OCI-LY7 (cell line): ENCODE measurements at regions not wholly inside any gene's neighbourhood (a gene's known extent, or its start where the extent isn't known, plus 50 kb on each side); places are given as distances from the start of the nearest gene placed in this dataset.
A peak's percentile ranks its signal among the peaks of the same experiment; 100 is the strongest.

Experiments used
- BruUV-seq: library from RNA; stranded (reverse); fragments of 400-500 nt; replicated peaks from 2 replicates; lab custom pipeline; 2021; lab: Mats Ljungman, UMichigan
- CTCF ChIA-PET: fragments of 300-600 bp; sonication (Branson Sonifier 250); formaldehyde crosslinking; loops from one replicate; lab custom pipeline; 2022; ENCODE audit warnings: antibody characterized with exemption; ENCODE audit not compliant: unreplicated experiment; lab: Charles Lee
- POLR2A ChIA-PET: fragments of 300-600 bp; sonication (Branson Sonifier 250); formaldehyde crosslinking; loops from one replicate; lab custom pipeline; 2022; ENCODE audit warnings: antibody characterized with exemption; lab: Charles Lee
- DNase-seq: peaks from one replicate; pipeline ENCODE4 v3.0.0-alpha.2; 2015; ENCODE audit warnings: low spot score
- H2AFZ ChIP-seq: fragments of 200-600 bp; sonication (generic), shearing (Covaris generic); 2 replicates; pipeline ENCODE4 v1.6.1; 2014; ENCODE audit warnings: mild to moderate bottlenecking, antibody characterized with exemption, low read length, moderate library complexity
- H3K27ac ChIP-seq: fragments of 200-600 bp; sonication (generic); 2 replicates; pipeline ENCODE4 v1.5.1; 2014; ENCODE audit warnings: mixed run types, low read depth, mild to moderate bottlenecking, moderate library complexity, low read length, inconsistent platforms; ENCODE audit not compliant: poor library complexity, severe bottlenecking
- H3K36me3 ChIP-seq: fragments of 200-600 bp; sonication (generic); 2 replicates; pipeline ENCODE4 v1.6.1; 2014; ENCODE audit warnings: mild to moderate bottlenecking, antibody characterized with exemption, low read length, moderate library complexity, mixed read lengths; ENCODE audit not compliant: insufficient read depth
- H3K4me1 ChIP-seq: fragments of 200-600 bp; sonication (generic); 2 replicates; pipeline ENCODE4 v1.5.1; 2014; ENCODE audit warnings: mild to moderate bottlenecking, low read length; ENCODE audit not compliant: insufficient read depth, poor library complexity, severe bottlenecking
- H3K4me2 ChIP-seq: fragments of 200-600 bp; sonication (generic); 2 replicates; pipeline ENCODE4 v1.6.1; 2014; ENCODE audit warnings: mild to moderate bottlenecking, low read length
- H3K4me3 ChIP-seq: fragments of 200-600 bp; sonication (generic); 2 replicates; pipeline ENCODE4 v1.5.1; 2014; ENCODE audit warnings: mild to moderate bottlenecking, low read depth, low read length; ENCODE audit not compliant: poor library complexity, severe bottlenecking
- H3K79me2 ChIP-seq: fragments of 200-600 bp; sonication (generic); 2 replicates; pipeline ENCODE4 v1.6.1; 2016; ENCODE audit warnings: low read depth, mild to moderate bottlenecking, low read length, moderate library complexity, mixed read lengths; ENCODE audit not compliant: insufficient read depth
- H3K9me2 ChIP-seq: fragments of 200-600 bp; sonication (generic); 2 replicates; pipeline ENCODE4 v1.6.1; 2016; ENCODE audit warnings: mild to moderate bottlenecking, low read length, mixed read lengths; ENCODE audit not compliant: insufficient read depth
- H3K9me3 ChIP-seq: fragments of 200-600 bp; sonication (generic); 2 replicates; pipeline ENCODE4 v1.6.1; 2014; ENCODE audit warnings: mild to moderate bottlenecking, mixed run types, low read length, mixed read lengths
- H4K20me1 ChIP-seq: fragments of 200-600 bp; sonication (generic); 2 replicates; pipeline ENCODE4 v1.6.1; 2014; ENCODE audit warnings: mild to moderate bottlenecking, antibody characterized with exemption, low read length, moderate library complexity, mixed read lengths; ENCODE audit not compliant: insufficient read depth
- EZH2phosphoT487 ChIP-seq: fragments of 200-600 bp; sonication (generic); IDR thresholded peaks from 2 replicates; pipeline ENCODE4 v1.6.1; 2018; ENCODE audit warnings: low read depth, borderline replicate concordance, mild to moderate bottlenecking, mixed run types, antibody characterized with exemption, low read length, moderate library complexity, mixed read lengths
- intact Hi-C: fragments of 100-400 bp; cut with micrococcal nuclease; formaldehyde crosslinking; loops from one replicate; pipeline ENCODE4 v1.10.0; 2022; ENCODE audit not compliant: unreplicated experiment
- TF ChIP-seq, protein P1 (sequence below): fragments of 200-600 bp; sonication (generic); conservative IDR thresholded peaks from 2 replicates; pipeline ENCODE4 v1.5.1; 2014; ENCODE audit warnings: mild to moderate bottlenecking, antibody characterized with exemption, low read length, moderate library complexity, mixed read lengths

DNA sequence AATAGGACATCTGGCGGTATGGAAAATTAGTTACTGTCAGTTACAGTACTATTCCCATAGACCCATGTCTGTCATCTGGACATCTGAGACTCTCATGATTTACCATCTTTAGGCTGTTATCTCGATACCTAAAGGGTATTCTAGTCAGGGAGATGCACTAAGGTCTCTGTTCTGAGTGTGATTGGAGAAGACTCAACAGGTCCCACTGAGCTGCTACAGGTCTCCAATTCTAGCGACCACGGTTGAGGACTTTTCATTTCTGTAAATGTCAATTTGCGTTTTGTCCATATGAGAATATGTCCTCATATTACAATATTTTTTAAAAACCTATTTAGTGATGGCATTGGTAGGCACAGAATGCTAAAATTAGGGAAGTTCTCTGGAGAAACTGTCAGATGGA lies 1160.2 kb downstream of the TMEM121 start:
- CTCF ChIA-PET, result no interaction called here
- intact Hi-C loops, result no loop called here
- BruUV-seq, result no TSS peak

DNA sequence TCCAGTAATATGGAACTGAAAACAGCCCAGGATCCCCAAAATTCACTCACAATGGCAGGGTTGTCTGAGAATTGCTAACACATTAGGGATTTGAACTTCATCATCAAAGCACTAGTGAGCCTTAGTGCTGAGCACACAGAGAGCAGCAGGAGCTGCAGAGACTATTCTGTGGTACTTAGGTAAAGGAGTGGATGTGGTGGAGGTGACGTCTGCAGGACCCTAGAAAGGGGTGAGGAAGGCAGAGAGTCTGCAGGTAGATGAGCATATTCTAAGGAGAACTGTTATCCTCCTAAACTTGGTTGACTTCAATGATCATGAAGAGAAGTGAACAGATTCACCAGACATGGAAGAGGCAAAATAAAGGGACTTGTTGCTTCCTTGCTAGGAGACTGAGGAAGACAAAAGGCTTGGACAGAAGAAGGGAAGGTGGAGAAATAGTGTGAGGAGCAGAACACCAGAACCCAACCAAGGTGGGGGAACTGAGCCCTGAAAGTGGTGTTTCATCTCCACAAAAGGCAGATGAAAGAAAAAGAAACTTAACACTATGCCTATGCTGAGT lies 1164.0 kb downstream of the TMEM121 start:
- Histone ChIP-seq H3K9me3 (peaks cover 9% of the 10 kb centered on the region; the same call in 1 of the 2 replicates), H3K27ac (no peak overlapping the region), H3K4me1 (no peaks in the 10 kb centered on the region), H3K36me3 (no peaks in the 10 kb centered on the region; the same call in 1 of the 2 replicates), H3K79me2 (no peaks in the 10 kb centered on the region), H4K20me1 (no peaks in the 10 kb centered on the region), H3K9me2 (no peaks in the 10 kb centered on the region), H2AFZ (no peak overlapping the region), H3K4me2 (no peak overlapping the region), H3K4me3 (no peak overlapping the region)
- POLR2A ChIA-PET, result no interaction called here
- intact Hi-C loops, result no loop called here
- DNase-seq, result no peak
- CTCF ChIA-PET, result no interaction called here
- BruUV-seq, result no TSS peak
- TF ChIP-seq, protein P1, sequence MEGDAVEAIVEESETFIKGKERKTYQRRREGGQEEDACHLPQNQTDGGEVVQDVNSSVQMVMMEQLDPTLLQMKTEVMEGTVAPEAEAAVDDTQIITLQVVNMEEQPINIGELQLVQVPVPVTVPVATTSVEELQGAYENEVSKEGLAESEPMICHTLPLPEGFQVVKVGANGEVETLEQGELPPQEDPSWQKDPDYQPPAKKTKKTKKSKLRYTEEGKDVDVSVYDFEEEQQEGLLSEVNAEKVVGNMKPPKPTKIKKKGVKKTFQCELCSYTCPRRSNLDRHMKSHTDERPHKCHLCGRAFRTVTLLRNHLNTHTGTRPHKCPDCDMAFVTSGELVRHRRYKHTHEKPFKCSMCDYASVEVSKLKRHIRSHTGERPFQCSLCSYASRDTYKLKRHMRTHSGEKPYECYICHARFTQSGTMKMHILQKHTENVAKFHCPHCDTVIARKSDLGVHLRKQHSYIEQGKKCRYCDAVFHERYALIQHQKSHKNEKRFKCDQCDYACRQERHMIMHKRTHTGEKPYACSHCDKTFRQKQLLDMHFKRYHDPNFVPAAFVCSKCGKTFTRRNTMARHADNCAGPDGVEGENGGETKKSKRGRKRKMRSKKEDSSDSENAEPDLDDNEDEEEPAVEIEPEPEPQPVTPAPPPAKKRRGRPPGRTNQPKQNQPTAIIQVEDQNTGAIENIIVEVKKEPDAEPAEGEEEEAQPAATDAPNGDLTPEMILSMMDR, result no peak
- TF ChIP-seq EZH2phosphoT487, result no peak

More for the DNA sequence above, 1160.2 kb downstream of the TMEM121 start:
- H3K79me2 ChIP-seq, result no peaks in the 10 kb centered on the region
- no peaks in the 10 kb centered on the region for H4K20me1 ChIP-seq
- DNase-seq, result no peak
- TF ChIP-seq, protein P1, result no peak
- no peak for TF ChIP-seq EZH2phosphoT487
- peaks cover 3% of the 10 kb centered on the region; the same call in 1 of the 2 replicates for H3K9me3 ChIP-seq
- H3K9me2 ChIP-seq, result no peaks in the 10 kb centered on the region
- no peak overlapping the region for H3K4me2 ChIP-seq
- H3K4me3 ChIP-seq, result no peak overlapping the region
- POLR2A ChIA-PET, result no interaction called here
- H3K4me1 ChIP-seq, result no peaks in the 10 kb centered on the region
- no peak overlapping the region for H3K27ac ChIP-seq
- H3K36me3 ChIP-seq, result no peaks in the 10 kb centered on the region; the same call in 1 of the 2 replicates
- H2AFZ ChIP-seq, result no peak overlapping the region

DNA sequence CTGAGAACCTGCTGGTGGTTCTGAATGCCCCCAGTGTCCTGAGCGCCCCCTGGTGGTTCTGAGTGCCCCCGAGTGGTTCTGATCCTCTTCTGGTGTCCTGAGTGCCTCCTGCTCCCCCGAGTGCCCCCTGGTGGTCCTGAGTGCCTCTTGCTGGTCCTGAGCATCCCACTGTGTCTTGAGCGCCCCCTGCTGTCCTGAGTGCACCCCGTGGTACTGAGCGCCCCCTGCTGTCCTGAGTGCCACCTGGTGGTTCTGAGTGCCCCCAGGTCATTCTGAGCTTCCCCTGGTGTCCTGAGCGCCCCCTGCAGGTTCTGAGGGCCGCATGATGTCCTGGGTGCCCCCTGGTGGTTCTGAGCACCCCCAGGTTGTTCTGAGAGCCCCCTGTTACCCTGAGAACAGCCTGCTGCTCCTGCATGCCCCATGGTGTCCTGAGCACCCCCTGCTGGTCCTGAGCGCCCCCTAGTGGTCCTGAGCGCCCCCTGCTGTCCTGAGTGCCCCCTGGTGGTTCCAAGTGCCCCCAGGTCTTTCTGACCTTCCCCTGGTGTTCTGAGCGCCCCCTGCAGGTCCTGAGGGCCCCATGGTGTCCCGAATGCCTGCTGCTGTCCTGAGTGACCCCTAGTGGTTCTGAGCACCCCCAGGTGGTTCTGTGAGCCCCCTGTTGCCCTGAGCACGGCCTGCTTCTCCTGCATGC lies 1165.4 kb downstream of the TMEM121 start:
- ChIA-PET POLR2A (no interaction called here), CTCF (interaction anchor here (1.1 kb wide), 1 partner anchor 21 kb away, joined by 3 read pairs; no protein-coding TSS in a partner anchor)
- DNase-seq, result peak; percentile 53
- intact Hi-C loops, result no loop called here
- H3K79me2 ChIP-seq, result no peaks in the 10 kb centered on the region
- H4K20me1 ChIP-seq, result no peaks in the 10 kb centered on the region
- peaks cover 9% of the 10 kb centered on the region; the same call in 1 of the 2 replicates for H3K9me3 ChIP-seq
- no peak overlapping the region for H3K4me2 ChIP-seq
- H3K4me3 ChIP-seq, result no peak overlapping the region
- H3K9me2 ChIP-seq, result no peaks in the 10 kb centered on the region
- no peaks in the 10 kb centered on the region for H3K4me1 ChIP-seq
- BruUV-seq, result no TSS peak
- no peak overlapping the region for H2AFZ ChIP-seq
- no peak overlapping the region for H3K27ac ChIP-seq
- no peaks in the 10 kb centered on the region; the same call in 1 of the 2 replicates for H3K36me3 ChIP-seq
- TF ChIP-seq, protein P1, result peak; percentile 79
- no peak for TF ChIP-seq EZH2phosphoT487
